A549 (cell line): ENCODE measurements at regions not wholly inside any gene's neighbourhood (a gene's known extent, or its start where the extent isn't known, plus 50 kb on each side); places are given as distances from the start of the nearest gene placed in this dataset.

Experiments used
- CTCF ChIP-seq: fragments of >200 bp; sonication (Bioruptor Twin); formaldehyde crosslinking; IDR thresholded peaks from 3 replicates; pipeline ENCODE4 v1.5.1; 2016
- POLR2A ChIP-seq: IDR thresholded peaks from 2 replicates; pipeline ENCODE4 v1.6.1; 2012; ENCODE audit warnings: mild to moderate bottlenecking, low read length

- TF ChIP-seq CTCF (no peak), POLR2A (no peak)
Observed at GRCh38 chr7:16338065-16338464, 83.3 kb downstream of the CRPPA start.
